HG02588 (cell line): ENCODE measurements at regions not wholly inside any gene's neighbourhood (a gene's known extent, or its start where the extent isn't known, plus 50 kb on each side); places are given as distances from the start of the nearest gene placed in this dataset.
"Not testable (repeated sequence)": the region's sequence is repeated elsewhere in the genome, so short reads cannot be mapped to it uniquely, and the experiment has no call there.

Source experiments
- ATAC-seq: cut with Tn5 transposase; IDR thresholded peaks from one replicate; pipeline ENCODE4 v1.9.1; 2021; ENCODE audit warnings: mild to moderate bottlenecking, moderate library complexity; ENCODE audit not compliant: unreplicated experiment

GRCh38 chr2:234203135-234203984 is 152.9 kb downstream of the SPP2 start:
- ATAC-seq, result no peak

DNA sequence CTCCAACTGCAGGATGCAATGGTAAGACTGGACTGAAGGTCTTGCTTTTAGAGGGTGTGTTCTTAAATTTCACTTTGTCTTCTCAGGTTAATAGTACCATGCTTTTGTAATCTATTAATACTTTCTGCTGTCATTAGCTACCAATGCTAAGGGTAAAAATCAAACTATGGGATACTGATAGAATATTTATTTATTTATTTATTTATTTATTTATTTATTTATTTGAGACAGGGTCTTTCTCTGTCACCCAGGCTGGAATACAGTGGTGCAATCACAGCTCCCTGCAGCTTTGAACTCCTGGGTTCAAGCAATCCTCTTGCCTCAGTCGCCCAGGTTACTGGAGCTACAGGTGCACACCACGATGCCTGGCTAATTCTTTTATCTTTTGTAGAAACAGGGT is 152.1 kb downstream of the SPP2 start:
- no peak for ATAC-seq

DNA sequence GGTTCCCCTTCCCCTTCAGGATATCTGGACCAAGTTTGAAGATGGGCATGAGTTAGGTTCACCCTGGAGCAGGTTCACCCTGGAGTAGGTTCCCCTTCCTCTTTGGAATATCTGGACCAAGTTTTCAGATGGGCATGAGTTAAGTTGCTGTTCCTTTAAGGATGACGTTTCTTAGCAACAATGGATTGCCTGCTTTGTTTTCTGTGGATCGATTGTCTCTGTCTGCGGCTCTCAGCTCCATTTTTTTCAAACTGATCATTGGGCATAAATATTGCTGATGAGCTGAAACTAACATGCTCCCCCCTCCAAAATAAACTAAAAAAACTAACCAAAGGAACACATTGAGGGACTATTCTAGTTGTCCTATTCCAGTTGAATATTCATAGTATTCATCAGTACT is 149.5 kb downstream of the SPP2 start:
- ATAC-seq, result no peak

- no peak for ATAC-seq
Measured at GRCh38 chr2:234198976-234199375, 148.5 kb downstream of the SPP2 start.

GRCh38 chr2:234195516-234195915 is 145.0 kb downstream of the SPP2 start:
- ATAC-seq, result no peak

DNA sequence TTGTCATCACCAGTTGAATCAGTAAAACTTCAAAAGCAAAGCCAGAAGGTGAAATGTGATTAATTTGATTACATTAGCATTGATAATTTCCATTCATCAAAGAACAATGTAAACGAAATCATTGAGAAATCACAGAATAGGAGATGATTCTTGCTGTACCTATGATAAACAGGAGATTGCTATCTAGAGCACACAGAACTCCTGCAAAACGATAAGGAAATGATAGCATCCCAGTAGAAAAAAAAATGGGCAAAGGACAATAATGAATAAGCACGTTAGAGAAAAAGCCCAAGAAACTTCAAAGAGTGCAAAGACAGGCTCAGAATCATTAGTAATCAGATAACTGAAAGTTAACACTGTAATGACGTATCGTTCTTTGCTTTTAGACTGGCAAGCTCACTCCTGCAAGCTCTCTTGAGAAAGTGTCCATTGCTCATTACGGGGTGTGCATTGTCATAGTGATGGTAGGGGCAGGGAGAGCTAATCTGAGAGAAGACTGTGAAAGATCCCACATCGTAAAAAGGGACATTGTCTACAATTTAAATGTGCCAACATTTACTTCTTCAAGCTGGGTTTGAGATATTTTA is 143.6 kb downstream of the SPP2 start:
- ATAC-seq, result no peak

- ATAC-seq, result no peak
Measured at GRCh38 chr2:234191819-234192407, 141.4 kb downstream of the SPP2 start.

- ATAC-seq, result no peak
Measured at GRCh38 chr2:234189786-234190300, 139.3 kb downstream of the SPP2 start.

GRCh38 chr2:234189230-234189629 is 138.7 kb downstream of the SPP2 start:
- no peak for ATAC-seq

- ATAC-seq, result no peak
Measured at GRCh38 chr2:234187646-234188174, 137.2 kb downstream of the SPP2 start.

DNA sequence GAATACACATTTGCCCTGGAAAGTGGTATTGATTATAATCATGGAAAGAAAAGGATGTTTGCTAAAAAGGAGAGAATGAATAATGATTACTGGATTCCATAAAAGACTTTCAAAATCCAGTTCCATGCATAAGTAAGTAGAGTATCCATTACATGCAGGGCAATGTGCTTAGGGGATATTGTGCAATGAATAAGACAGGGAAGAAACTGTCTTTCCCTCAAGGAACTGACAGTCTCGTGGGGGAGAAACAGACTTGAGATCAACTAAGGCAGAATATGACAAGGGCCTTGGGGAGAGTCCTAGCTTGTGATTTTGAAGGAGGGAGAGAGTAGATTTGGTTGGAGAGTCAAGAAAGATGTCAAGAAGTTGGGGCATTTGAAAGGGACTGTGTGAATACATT is 130.6 kb downstream of the SPP2 start:
- no peak for ATAC-seq

DNA sequence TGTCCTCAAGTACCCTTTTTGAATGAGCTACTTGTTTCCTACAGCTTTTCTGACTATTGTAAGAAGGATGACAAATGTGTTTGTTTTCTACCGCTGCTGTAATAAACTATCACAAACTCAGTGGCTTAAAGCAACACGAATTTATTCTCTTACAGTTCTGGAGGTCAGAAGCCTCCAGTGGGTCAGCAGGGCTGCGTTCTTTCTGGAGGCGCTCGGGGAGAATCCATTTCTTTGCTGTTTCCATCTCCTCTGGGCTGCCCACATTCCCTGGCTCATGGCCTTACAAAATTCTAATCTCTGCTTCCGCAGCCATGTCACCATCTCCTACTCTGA is 128.5 kb downstream of the SPP2 start:
- ATAC-seq, result no peak

- ATAC-seq, result no peak
Measured at GRCh38 chr2:234178330-234179030, 128.0 kb downstream of the SPP2 start.

DNA sequence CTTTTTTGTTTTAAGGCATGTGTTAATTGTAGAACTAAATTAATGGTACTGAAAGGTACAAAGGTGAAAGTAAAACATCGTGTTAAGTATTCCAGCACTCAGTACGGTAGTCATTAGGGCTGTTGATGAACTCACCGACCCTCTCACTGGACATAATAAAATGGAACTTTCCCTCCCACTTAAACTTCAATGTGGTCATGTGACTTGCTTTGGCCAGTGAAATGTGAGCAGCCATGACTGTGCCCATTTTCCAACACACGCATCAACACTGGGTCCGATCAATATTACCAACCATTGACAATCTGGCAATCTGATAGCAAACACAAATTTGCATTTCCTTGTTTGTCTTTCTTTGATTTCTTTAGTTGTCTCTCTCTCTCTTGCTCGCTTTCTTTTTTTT is 125.1 kb downstream of the SPP2 start:
- no peak for ATAC-seq

DNA sequence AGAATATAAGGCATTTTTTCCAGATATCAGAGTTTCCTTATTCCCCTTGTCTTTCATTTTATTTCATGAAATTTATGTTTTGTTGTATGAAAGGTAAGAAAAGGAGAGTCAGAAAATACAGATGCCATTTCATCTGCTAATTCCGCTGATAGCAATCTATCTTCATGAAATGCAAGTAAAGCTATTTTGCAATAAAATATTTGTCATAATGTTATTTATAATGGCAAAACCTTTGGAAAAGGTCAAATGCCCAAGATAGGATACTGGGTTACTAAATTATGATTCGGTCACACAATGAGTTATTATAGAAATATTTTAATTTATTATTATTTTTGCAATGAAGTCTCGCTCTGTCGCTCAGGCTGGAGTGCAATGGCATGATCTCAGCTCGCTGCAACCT is 124.2 kb downstream of the SPP2 start:
- ATAC-seq, result no peak

- no peak for ATAC-seq
Measured at GRCh38 chr2:234172532-234172931, 122.0 kb downstream of the SPP2 start.

DNA sequence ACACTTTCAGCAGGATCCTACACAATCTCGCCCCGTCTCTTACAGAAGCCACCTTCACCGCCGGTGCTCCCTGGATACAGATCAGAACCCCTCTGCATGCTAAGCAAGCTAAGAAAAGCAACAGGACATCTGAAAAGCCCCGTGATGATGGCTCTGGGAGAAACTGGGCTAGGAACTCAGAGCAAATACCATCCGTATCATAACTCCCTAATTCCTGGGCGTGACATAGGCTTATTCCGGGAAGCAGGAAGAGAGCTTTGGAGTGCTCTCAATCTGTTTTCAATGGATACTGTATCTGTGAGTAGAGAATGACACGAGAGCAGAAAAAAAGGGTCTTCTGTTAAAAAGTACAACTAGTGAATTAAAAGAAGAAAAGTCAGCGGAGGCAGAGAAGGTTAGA is 121.6 kb downstream of the SPP2 start:
- no peak for ATAC-seq

DNA sequence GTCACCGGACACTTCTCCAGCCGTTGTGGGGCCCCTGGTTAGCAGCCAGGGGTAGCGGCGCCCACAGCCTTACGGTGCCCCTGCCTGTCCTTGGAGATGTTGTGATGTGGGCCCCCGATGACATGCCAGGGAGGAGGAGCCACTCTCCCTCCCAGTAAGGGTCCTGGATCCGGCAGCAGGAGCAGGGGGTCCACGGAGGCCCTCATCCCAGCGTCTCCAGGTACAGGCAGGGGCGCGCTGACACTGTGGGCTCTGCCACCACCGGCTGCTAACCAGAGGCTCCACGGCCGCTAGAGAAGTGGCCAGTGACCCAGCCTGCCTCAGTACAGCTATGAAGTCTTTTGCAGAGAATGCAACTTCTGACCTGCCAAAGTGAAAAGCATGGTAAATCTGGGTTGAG is 121.2 kb downstream of the SPP2 start:
- ATAC-seq, result no peak

DNA sequence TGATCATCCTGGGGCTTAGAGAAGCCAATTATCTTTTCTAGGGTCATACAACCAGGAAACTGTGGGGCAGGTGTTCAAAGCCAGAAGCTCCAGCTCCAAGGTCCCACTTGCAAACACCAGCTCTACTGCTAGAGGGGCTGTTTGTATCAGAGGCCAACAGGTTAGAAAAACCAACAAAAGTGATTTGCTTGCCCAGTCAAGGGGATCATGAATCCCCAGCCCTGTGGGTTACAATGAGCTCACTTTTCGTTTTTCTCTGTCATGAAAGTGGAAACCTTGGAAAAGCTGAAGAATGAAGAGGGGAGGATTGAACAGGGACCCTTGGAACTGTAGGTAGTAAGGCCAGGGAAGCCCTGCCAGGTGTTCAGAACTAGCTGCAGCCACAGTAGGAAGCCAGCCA is 119.2 kb downstream of the SPP2 start:
- ATAC-seq, result no peak

DNA sequence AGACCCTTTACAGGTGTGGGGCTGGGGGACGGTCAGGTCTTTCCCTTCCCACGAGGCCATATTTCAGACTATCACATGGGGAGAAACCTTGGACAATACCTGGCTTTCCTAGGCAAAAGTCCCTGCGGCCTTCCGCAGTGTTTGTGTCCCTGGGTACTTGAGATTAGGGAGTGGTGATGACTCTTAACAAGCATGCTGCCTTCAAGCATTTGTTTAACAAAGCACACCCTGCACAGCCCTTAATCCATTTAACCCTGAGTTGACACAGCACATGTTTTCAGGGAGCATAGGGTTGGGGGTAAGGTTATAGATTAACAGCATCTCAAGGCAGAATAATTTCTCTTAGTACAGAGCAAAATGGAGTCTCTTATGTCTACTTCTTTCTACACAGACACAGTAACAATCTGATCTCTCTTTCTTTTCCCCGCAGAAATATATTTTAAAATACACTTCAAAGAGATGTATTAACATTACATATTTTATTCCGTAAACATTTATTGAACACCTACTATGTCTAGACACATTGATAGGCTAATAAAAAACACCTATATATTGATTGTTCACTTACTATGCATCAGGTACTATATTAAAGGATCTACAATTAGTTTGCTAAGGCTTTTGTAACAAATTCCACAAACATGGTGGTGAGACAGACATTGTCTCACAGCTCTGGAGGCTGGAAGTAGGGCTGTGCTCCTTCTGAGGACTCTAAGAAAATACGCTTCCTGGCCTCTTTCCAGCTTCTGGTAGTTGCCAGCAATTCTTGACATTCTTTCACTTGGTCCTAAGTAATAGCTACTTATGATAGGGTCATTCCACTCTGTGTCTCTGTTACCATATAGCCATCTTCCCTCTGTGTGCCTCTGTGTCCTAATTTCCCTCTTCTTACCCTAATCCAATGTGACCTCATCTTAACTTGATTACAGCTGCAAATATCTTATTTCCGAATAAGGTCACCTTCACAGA is 118.4 kb downstream of the SPP2 start:
- ATAC-seq, result not testable (repeated sequence)
